ENCODE measurements at regions not wholly inside any gene's neighbourhood (a gene's known extent, or its start where the extent isn't known, plus 50 kb on each side); places are given as distances from the start of the nearest gene placed in this dataset.
"Not testable (repeated sequence)": the region's sequence is repeated elsewhere in the genome, so short reads cannot be mapped to it uniquely, and the experiment has no call there.

- no peak for DNase-seq (ENCODE audit: low spot score)
- 93% methylated on average over 2 of the region's 2 CpGs for WGBS
- Histone ChIP-seq H3K4me1 (ENCODE audit: control insufficient read depth in 4 of 4, insufficient read depth in 4 of 4, low read length in 3 of 4) (no peaks in the 10 kb centered on the region), H3K27me3 (ENCODE audit: control insufficient read depth in 4 of 4, insufficient read depth in 4 of 4, low read length in 3 of 4) (no peaks in the 10 kb centered on the region), H3K4me3 (ENCODE audit: low read depth in 1 of 3, low read length in 3 of 3) (no peak overlapping the region), H3K9me3 (ENCODE audit: control insufficient read depth in 4 of 4, low read length in 3 of 4) (no peaks in the 10 kb centered on the region), H3K27ac (ENCODE audit: low read depth in 1 of 2, low read length in 2 of 2) (no peak overlapping the region), H3K36me3 (ENCODE audit: control insufficient read depth in 4 of 4, insufficient read depth in 3 of 4, low read depth in 1 of 4, low read length in 3 of 4) (no peaks in the 10 kb centered on the region), H3K9ac (ENCODE audit: low read depth in 1 of 2, low read length in 2 of 2) (no peak overlapping the region)
- TF ChIP-seq ZBTB33 (IDR thresholded peaks at IDR 0.05) = no peak
- TF ChIP-seq EGR1 (IDR thresholded peaks at IDR 0.05; ENCODE audit: low read depth in 2 of 2) = no peak
- TF ChIP-seq YY1 (IDR thresholded peaks at IDR 0.05) = no peak
- TF ChIP-seq HNF4G (IDR thresholded peaks at IDR 0.05) = no peak
These were observed 240.1 kb upstream of the NFIA start for GRCh38 chr1:60842304-60842703.

- no peak for TF ChIP-seq REST (IDR thresholded peaks at IDR 0.05)
- no peak for TF ChIP-seq MAX (IDR thresholded peaks at IDR 0.05)
- no peak for TF ChIP-seq TAF1 (conservative IDR thresholded peaks at IDR 0.05)
- no peak for TF ChIP-seq ZBTB33 (IDR thresholded peaks at IDR 0.05)
- no peak for TF ChIP-seq YY1 (IDR thresholded peaks at IDR 0.05)
- no peak for TF ChIP-seq FOXA2 (IDR thresholded peaks at IDR 0.05)
- no peak for TF ChIP-seq NR2F2 (IDR thresholded peaks at IDR 0.05)
- 92% methylated on average over 5 of the region's 5 CpGs for WGBS
- H3K9ac ChIP-seq (ENCODE audit: low read depth in 1 of 2, low read length in 2 of 2) = no peak overlapping the region
- no peaks in the 10 kb centered on the region for H3K36me3 ChIP-seq (ENCODE audit: control insufficient read depth in 4 of 4, insufficient read depth in 3 of 4, low read depth in 1 of 4, low read length in 3 of 4)
- H3K27ac ChIP-seq (ENCODE audit: low read depth in 1 of 2, low read length in 2 of 2) = no peak overlapping the region
- no peaks in the 10 kb centered on the region for H3K4me1 ChIP-seq (ENCODE audit: control insufficient read depth in 4 of 4, insufficient read depth in 4 of 4, low read length in 3 of 4)
- no peaks in the 10 kb centered on the region for H3K9me3 ChIP-seq (ENCODE audit: control insufficient read depth in 4 of 4, low read length in 3 of 4)
- no peak overlapping the region for H3K4me3 ChIP-seq (ENCODE audit: low read depth in 1 of 3, low read length in 3 of 3)
- no peak for DNase-seq (ENCODE audit: low spot score)
- no peaks in the 10 kb centered on the region for H3K27me3 ChIP-seq (ENCODE audit: control insufficient read depth in 4 of 4, insufficient read depth in 4 of 4, low read length in 3 of 4)
These were observed 241.0 kb upstream of the NFIA start for GRCh38 chr1:60841116-60842046.

GRCh38 chr1:60840476-60840875 is 241.9 kb upstream of the NFIA start:
- WGBS = 99% methylated on average over 2 of the region's 2 CpGs
- H3K4me3 ChIP-seq (ENCODE audit: low read depth in 1 of 3, low read length in 3 of 3); H3K9ac ChIP-seq (ENCODE audit: low read depth in 1 of 2, low read length in 2 of 2); H3K27me3 ChIP-seq (ENCODE audit: control insufficient read depth in 4 of 4, insufficient read depth in 4 of 4, low read length in 3 of 4); H3K4me1 ChIP-seq (ENCODE audit: control insufficient read depth in 4 of 4, insufficient read depth in 4 of 4, low read length in 3 of 4); H3K9me3 ChIP-seq (ENCODE audit: control insufficient read depth in 4 of 4, low read length in 3 of 4); DNase-seq (ENCODE audit: low spot score); H3K36me3 ChIP-seq (ENCODE audit: control insufficient read depth in 4 of 4, insufficient read depth in 3 of 4, low read depth in 1 of 4, low read length in 3 of 4); H3K27ac ChIP-seq (ENCODE audit: low read depth in 1 of 2, low read length in 2 of 2): not testable (repeated sequence)
